ENCODE measurements at regions not wholly inside any gene's neighbourhood (a gene's known extent, or its start where the extent isn't known, plus 50 kb on each side); places are given as distances from the start of the nearest gene placed in this dataset.

- FAIRE-seq (no peak), DNase-seq (ENCODE audit: low read depth in 1 of 2, low spot score in 2 of 2) (no peak)
- no peaks in the 10 kb centered on the region for H4K20me1 ChIP-seq (replicated peaks in 1 of 2; ENCODE audit: control insufficient read depth in 1 of 2, insufficient read depth in 2 of 2, low read length in 2 of 2)
- H3K4me1 ChIP-seq (replicated peaks in 1 of 4; ENCODE audit: control insufficient read depth in 3 of 4, insufficient read depth in 4 of 4, low read length in 3 of 4) = peaks cover 0 to 6% (median 4%) of the 10 kb centered on the region in 4 experiments; a peak in 4 of 7 replicates
- H3K36me3 ChIP-seq (ENCODE audit: control insufficient read depth in 2 of 4, insufficient read depth in 4 of 4, low read length in 3 of 4) = no peaks in the 10 kb centered on the region
- H2AFZ ChIP-seq (ENCODE audit: low read length) = no peak overlapping the region
- no peaks in the 10 kb centered on the region for H3K23me2 ChIP-seq (ENCODE audit: low read depth, low read length)
- no peak overlapping the region for H2AK5ac ChIP-seq (ENCODE audit: low read depth, low read length)
- no peak overlapping the region for H3K23ac ChIP-seq (ENCODE audit: insufficient read length)
- no peak overlapping the region for H3K14ac ChIP-seq (ENCODE audit: insufficient read length)
- no peak overlapping the region for H2BK120ac ChIP-seq (replicated peaks; ENCODE audit: low read depth, low read length)
- H3K27ac ChIP-seq (ENCODE audit: low read depth, low read length) = no peak overlapping the region
- 87% methylated on average over 16 of the region's 21 CpGs; no CpG with 5 or more reads in 1 of the 2 experiments for WGBS, 2 experiments (ENCODE audit: extremely low coverage in 1 of 2, insufficient coverage in 1 of 2, insufficient read length in 1 of 2, insufficient replicate concordance in 2 of 2, low coverage in 1 of 2, low lambda C conversion rate in 2 of 2, missing lambda C conversion rate in 1 of 2)
- H3K4ac ChIP-seq (replicated peaks; ENCODE audit: insufficient read length, low read depth, low read length) = no peak overlapping the region
- no peaks in the 10 kb centered on the region for H3K9me3 ChIP-seq (ENCODE audit: insufficient read depth in 2 of 2, low read depth in 1 of 2, low read length in 1 of 2)
- no peak overlapping the region for H3K9ac ChIP-seq (replicated peaks in 1 of 4; ENCODE audit: extremely low read depth in 1 of 4, low read depth in 3 of 4, low read length in 3 of 4)
- no peaks in the 10 kb centered on the region for H3K79me1 ChIP-seq (ENCODE audit: low read depth, low read length)
- TF ChIP-seq RFX5 (IDR thresholded peaks at IDR 0.05; ENCODE audit: borderline replicate concordance, low read depth, low read length) (no peak), MAX (IDR thresholded peaks at IDR 0.05) (peak; percentile 14; the same call in 1 of the 2 replicates)
- H3K18ac ChIP-seq (ENCODE audit: extremely low read depth, low read length) = peak overlapping the region; percentile 9
- POLR2A ChIA-PET (ENCODE audit: partially characterized antibody) = no interaction called here
- peak overlapping the region; percentile 79 for H4K91ac ChIP-seq (replicated peaks; ENCODE audit: insufficient read length, low read length)
- no peak overlapping the region for H3K4me3 ChIP-seq (ENCODE audit: extremely low read depth in 1 of 4, insufficient read depth in 2 of 4, low read depth in 3 of 4, low read length in 4 of 4)
- H3K56ac ChIP-seq (replicated peaks; ENCODE audit: insufficient read length, low read depth, low read length) = no peak overlapping the region
- no peak overlapping the region for H3K4me2 ChIP-seq (ENCODE audit: insufficient read depth in 1 of 2, low read depth in 2 of 2, low read length in 2 of 2)
- H4K5ac ChIP-seq (ENCODE audit: insufficient read length, low read depth, low read length) = no peak overlapping the region
- peak overlapping the region; percentile 5; the same call in 1 of the 2 replicates for H2BK15ac ChIP-seq (ENCODE audit: low read length)
- H4K8ac ChIP-seq (ENCODE audit: extremely low read depth, insufficient read depth, low read length) = no peak overlapping the region; the same call in none of the 2 replicates
- no peaks in the 10 kb centered on the region; a peak in 2 of 7 replicates for H3K27me3 ChIP-seq (replicated peaks in 1 of 4; ENCODE audit: control insufficient read depth in 3 of 4, extremely low read depth in 1 of 4, insufficient read depth in 3 of 4, low read length in 3 of 4)
- H3K79me2 ChIP-seq (ENCODE audit: control insufficient read depth in 1 of 2, insufficient read depth in 2 of 2, low read length in 2 of 2) = no peaks in the 10 kb centered on the region
- H2BK12ac ChIP-seq (ENCODE audit: low read depth, low read length) = peak overlapping the region; percentile 68; the same call in 1 of the 2 replicates
- CTCF ChIA-PET (ENCODE audit: partially characterized antibody) = no interaction called here
- 0 out of 2 replicates have a peak overlapping the region, but pooled peaks have one; percentile 43 for H2BK20ac ChIP-seq (ENCODE audit: low read length)
- peak overlapping the region; percentile 61; the same call in 1 of the 2 replicates for H2BK5ac ChIP-seq (ENCODE audit: low read depth, low read length)
These were observed 321.9 kb upstream of the IRX4 start for GRCh38 chr5:2204366-2205184.

All from H1 (cell line).